ENCODE measurements at regions not wholly inside any gene's neighbourhood (a gene's known extent, or its start where the extent isn't known, plus 50 kb on each side); places are given as distances from the start of the nearest gene placed in this dataset.
"Not testable (repeated sequence)": the region's sequence is repeated elsewhere in the genome, so short reads cannot be mapped to it uniquely, and the experiment has no call there.

DNA sequence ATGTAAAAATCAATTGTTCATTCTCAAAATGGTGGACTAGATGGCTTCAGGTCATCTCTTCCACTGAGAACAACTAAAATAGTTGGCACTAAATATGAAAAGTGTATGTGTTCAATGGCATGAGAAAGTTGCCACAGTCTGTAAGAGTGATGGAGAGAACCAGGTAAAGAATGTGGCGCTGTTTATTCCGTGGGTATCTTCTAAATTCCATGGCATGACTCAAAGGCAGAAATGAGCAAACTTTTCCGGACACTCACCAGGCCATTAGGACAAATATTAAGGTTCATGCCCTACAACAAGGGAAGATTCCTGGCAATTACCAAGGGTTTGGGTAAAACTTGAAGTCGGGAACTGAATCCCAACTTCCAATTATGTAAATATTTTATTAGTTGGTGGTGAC, 825.4 kb upstream of the CDH6 start:
- Histone ChIP-seq H3K9me2 (replicated peaks; ENCODE audit: control insufficient read depth, low read length) (no peaks in the 10 kb centered on the region), H3K9me3 (ENCODE audit: control insufficient read depth, insufficient read depth, low read length) (no peaks in the 10 kb centered on the region; the same call in 1 of the 2 replicates), H4K20me1 (ENCODE audit: control insufficient read depth, insufficient read depth, low read depth, low read length) (no peaks in the 10 kb centered on the region), H3K4me3 (ENCODE audit: low read length) (no peak overlapping the region), H3K4me1 (ENCODE audit: control insufficient read depth, low read length) (no peaks in the 10 kb centered on the region), H3K36me3 (ENCODE audit: control insufficient read depth, low read length) (no peaks in the 10 kb centered on the region), H3K27me3 (ENCODE audit: control insufficient read depth, low read length) (no peaks in the 10 kb centered on the region), H3K4me2 (ENCODE audit: low read length) (no peak overlapping the region), H3F3A (ENCODE audit: control insufficient read depth, insufficient read depth) (no peaks in the 10 kb centered on the region), H3K27ac (ENCODE audit: low read depth, low read length) (no peak overlapping the region), H3K79me2 (ENCODE audit: control insufficient read depth, low read length) (no peaks in the 10 kb centered on the region)
- TF ChIP-seq EZH2phosphoT487 (IDR thresholded peaks at IDR 0.05; ENCODE audit: borderline replicate concordance, low read length) (no peak), CTCF (IDR thresholded peaks at IDR 0.05; ENCODE audit: low read depth, low read length, poor library complexity, severe bottlenecking) (no peak)

DNA sequence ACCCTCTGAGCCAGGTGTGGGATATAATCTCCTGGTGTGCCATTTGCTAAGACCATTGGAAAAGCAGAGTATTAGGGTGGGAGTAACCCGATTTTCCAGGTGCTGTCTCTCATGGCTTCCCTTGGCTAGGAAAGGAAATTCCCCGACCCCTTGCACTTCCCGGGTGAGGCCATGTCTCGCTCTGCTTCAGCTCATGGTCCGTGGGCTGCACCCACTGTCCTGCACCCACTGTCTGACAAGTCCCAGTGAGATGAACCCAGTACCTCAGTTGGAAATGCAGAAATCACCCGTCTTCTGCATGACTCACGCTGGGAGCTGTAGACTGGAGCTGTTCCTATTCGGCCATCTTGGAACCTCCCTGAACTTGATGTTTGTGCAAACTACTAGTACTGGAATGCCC, 828.5 kb upstream of the CDH6 start:
- not testable (repeated sequence) for H3K27ac ChIP-seq (ENCODE audit: low read depth, low read length); H3K79me2 ChIP-seq (ENCODE audit: control insufficient read depth, low read length); H3K9me2 ChIP-seq (replicated peaks; ENCODE audit: control insufficient read depth, low read length); H3K36me3 ChIP-seq (ENCODE audit: control insufficient read depth, low read length); H4K20me1 ChIP-seq (ENCODE audit: control insufficient read depth, insufficient read depth, low read depth, low read length); H3K27me3 ChIP-seq (ENCODE audit: control insufficient read depth, low read length); H3K9me3 ChIP-seq (ENCODE audit: control insufficient read depth, insufficient read depth, low read length); H3K4me2 ChIP-seq (ENCODE audit: low read length); H3K4me1 ChIP-seq (ENCODE audit: control insufficient read depth, low read length); H3K4me3 ChIP-seq (ENCODE audit: low read length); H3F3A ChIP-seq (ENCODE audit: control insufficient read depth, insufficient read depth)

DNA sequence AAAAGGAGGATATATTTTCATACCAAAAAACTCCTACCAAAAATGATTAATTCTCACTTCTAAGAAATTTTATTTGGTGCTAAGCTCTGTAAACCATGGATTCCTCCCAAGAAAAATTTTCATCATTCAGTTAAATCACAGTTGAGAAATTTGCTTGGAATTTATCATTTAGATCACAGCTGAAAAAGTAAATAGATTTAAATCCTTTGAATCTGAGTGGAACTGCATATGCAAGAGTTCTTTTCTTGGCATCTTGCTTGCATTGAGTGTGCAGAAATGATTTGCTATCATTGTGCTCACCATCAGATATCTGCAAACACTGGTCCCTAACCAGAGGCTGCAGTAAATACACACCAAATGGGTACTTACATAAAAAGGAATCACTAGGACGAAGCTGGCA, 836.1 kb upstream of the CDH6 start:
- TF ChIP-seq EZH2phosphoT487 (IDR thresholded peaks at IDR 0.05; ENCODE audit: borderline replicate concordance, low read length) (no peak), CTCF (IDR thresholded peaks at IDR 0.05; ENCODE audit: low read depth, low read length, poor library complexity, severe bottlenecking) (no peak)
- Histone ChIP-seq H4K20me1 (ENCODE audit: control insufficient read depth, insufficient read depth, low read depth, low read length) (no peaks in the 10 kb centered on the region), H3K79me2 (ENCODE audit: control insufficient read depth, low read length) (no peaks in the 10 kb centered on the region), H3F3A (ENCODE audit: control insufficient read depth, insufficient read depth) (no peaks in the 10 kb centered on the region), H3K4me1 (ENCODE audit: control insufficient read depth, low read length) (no peaks in the 10 kb centered on the region), H3K27ac (ENCODE audit: low read depth, low read length) (no peak overlapping the region), H3K4me3 (ENCODE audit: low read length) (no peak overlapping the region), H3K36me3 (ENCODE audit: control insufficient read depth, low read length) (no peaks in the 10 kb centered on the region), H3K9me2 (replicated peaks; ENCODE audit: control insufficient read depth, low read length) (no peaks in the 10 kb centered on the region), H3K4me2 (ENCODE audit: low read length) (no peak overlapping the region), H3K27me3 (ENCODE audit: control insufficient read depth, low read length) (no peaks in the 10 kb centered on the region), H3K9me3 (ENCODE audit: control insufficient read depth, insufficient read depth, low read length) (no peaks in the 10 kb centered on the region)

DNA sequence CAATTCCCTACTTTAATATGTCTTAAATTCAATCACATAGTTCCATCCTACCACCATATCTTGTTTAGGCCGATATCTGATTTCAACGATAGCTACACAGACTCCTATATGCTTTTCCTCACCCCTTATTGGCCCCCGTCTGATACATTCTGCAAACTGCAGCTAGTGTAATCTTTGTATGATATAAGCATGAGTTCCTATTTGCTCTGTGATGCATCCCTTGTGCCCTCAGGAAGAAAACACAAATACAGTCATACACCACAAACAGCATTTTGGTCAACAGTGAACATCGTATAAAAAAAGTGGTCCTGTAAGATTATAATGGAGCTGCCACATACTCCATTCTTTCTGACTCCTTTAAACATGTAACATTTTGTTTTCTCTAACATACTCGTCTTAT, 837.8 kb upstream of the CDH6 start:
- Histone ChIP-seq H3K4me3 (ENCODE audit: low read length) (no peak overlapping the region), H3K9me2 (replicated peaks; ENCODE audit: control insufficient read depth, low read length) (no peaks in the 10 kb centered on the region), H3K4me2 (ENCODE audit: low read length) (no peak overlapping the region), H3K9me3 (ENCODE audit: control insufficient read depth, insufficient read depth, low read length) (no peaks in the 10 kb centered on the region), H3K36me3 (ENCODE audit: control insufficient read depth, low read length) (no peaks in the 10 kb centered on the region), H3F3A (ENCODE audit: control insufficient read depth, insufficient read depth) (no peaks in the 10 kb centered on the region), H3K79me2 (ENCODE audit: control insufficient read depth, low read length) (no peaks in the 10 kb centered on the region), H3K27me3 (ENCODE audit: control insufficient read depth, low read length) (no peaks in the 10 kb centered on the region), H4K20me1 (ENCODE audit: control insufficient read depth, insufficient read depth, low read depth, low read length) (no peaks in the 10 kb centered on the region), H3K27ac (ENCODE audit: low read depth, low read length) (no peak overlapping the region), H3K4me1 (ENCODE audit: control insufficient read depth, low read length) (no peaks in the 10 kb centered on the region)
- TF ChIP-seq CTCF (IDR thresholded peaks at IDR 0.05; ENCODE audit: low read depth, low read length, poor library complexity, severe bottlenecking) = no peak
- TF ChIP-seq EZH2phosphoT487 (IDR thresholded peaks at IDR 0.05; ENCODE audit: borderline replicate concordance, low read length) = no peak
